Ovary (tissue), 7 donors: ENCODE measurements at regions not wholly inside any gene's neighbourhood (a gene's known extent, or its start where the extent isn't known, plus 50 kb on each side); places are given as distances from the start of the nearest gene placed in this dataset.
"Not testable (repeated sequence)": the region's sequence is repeated elsewhere in the genome, so short reads cannot be mapped to it uniquely, and the experiment has no call there.

Experiments
- DNase-seq, 5 donors: peaks; one replicate each; pipeline ENCODE4 v3.0.0-alpha.2; 2019 to 2020
- H3K27ac ChIP-seq, 2 donors: fragments of 200-600 bp; one replicate each; pipeline versions ENCODE4 v1.5.1 to v1.8.0; 2019 to 2022
- H3K27me3 ChIP-seq: fragments of 200-600 bp; one replicate; pipeline ENCODE4 v1.8.0; 2022
- H3K36me3 ChIP-seq: fragments of 200-600 bp; sonication (generic); one replicate; pipeline ENCODE4 v1.5.1; 2019
- H3K4me1 ChIP-seq: one replicate; pipeline ENCODE4 v1.8.1; 2013; ENCODE audit warnings: mild to moderate bottlenecking, moderate library complexity; ENCODE audit not compliant: insufficient read depth
- H3K4me3 ChIP-seq: fragments of 200-600 bp; sonication (generic); one replicate; pipeline ENCODE4 v1.5.1; 2017
- H3K9me3 ChIP-seq, 2 donors: fragments of 200-600 bp in 1 of 2; sonication (generic) in 1 of 2; one replicate each; pipeline versions ENCODE4 v1.5.1 to v1.8.1; 2013 to 2019; ENCODE audit warnings: mild to moderate bottlenecking in 1 of 2, moderate library complexity in 1 of 2
- CTCF ChIP-seq, 3 donors: fragments of 450-650 bp in 2 of 3; fragments of 200-600 bp in 1 of 3; IDR thresholded peaks; one replicate each; pipeline versions ENCODE4 v1.5.1 to v1.8.0; 2016 to 2022; ENCODE audit warnings: antibody characterized with exemption in 3 of 3, mild to moderate bottlenecking in 1 of 3
- EP300 ChIP-seq: sonication (generic); formaldehyde crosslinking; IDR thresholded peaks from one replicate; pipeline ENCODE4 v1.6.1; 2017; ENCODE audit warnings: antibody characterized with exemption
- POLR2A ChIP-seq: fragments of 450-650 bp; IDR thresholded peaks from one replicate; pipeline ENCODE4 v1.6.1; 2017; ENCODE audit warnings: antibody characterized with exemption, mild to moderate bottlenecking, moderate library complexity
- WGBS, 3 donors: extraction: QIAGEN DNeasy Blood & Tissue Kit in 1 of 3; methylation state at CpG; one replicate each; pipeline versions ENCODE4 v1.1.5 to v1.1.7; 2013 to 2017; 5-methylcytosine and 5-hydroxymethylcytosine counted together
- intact Hi-C, 4 donors: fragments of 100-400 bp; cut with DNase I; formaldehyde crosslinking; loops; one replicate each; pipeline versions ENCODE4 v1.11.0 to v1.15.1; 2022 to 2023
- donor health status: DM: no; HTN: no; CAD: no; lungs with moderate emphysema.
- donor health status: DM: no; HTN: no; CAD: no.
- donor health status: Bipolar disorder and iron deficiency.
- donor health status: DM: no; HTN: no; CAD: no.
- donor health status: DM: yes; HTN: yes; CAD: no.

- H3K4me3 ChIP-seq: no peak overlapping the region
- intact Hi-C loops: no loop called here
- DNase-seq: no peak
- TF ChIP-seq CTCF (IDR thresholded peaks at IDR 0.05): no peak
- TF ChIP-seq EP300: no peak
- no peak for TF ChIP-seq POLR2A
- H3K4me1 ChIP-seq: no peaks in the 10 kb centered on the region
- no peaks in the 10 kb centered on the region for H3K36me3 ChIP-seq
- WGBS, 3 donors: 4 to 14% (median 7%) methylated on average over 4 of the region's 4 CpGs
- H3K27ac ChIP-seq: no peak overlapping the region
- H3K27me3 ChIP-seq: no peaks in the 10 kb centered on the region
- H3K9me3 ChIP-seq: no peaks in the 10 kb centered on the region
Measured at GRCh38 chr12:97886511-97887176, 424.0 kb downstream of the RMST start.

DNA sequence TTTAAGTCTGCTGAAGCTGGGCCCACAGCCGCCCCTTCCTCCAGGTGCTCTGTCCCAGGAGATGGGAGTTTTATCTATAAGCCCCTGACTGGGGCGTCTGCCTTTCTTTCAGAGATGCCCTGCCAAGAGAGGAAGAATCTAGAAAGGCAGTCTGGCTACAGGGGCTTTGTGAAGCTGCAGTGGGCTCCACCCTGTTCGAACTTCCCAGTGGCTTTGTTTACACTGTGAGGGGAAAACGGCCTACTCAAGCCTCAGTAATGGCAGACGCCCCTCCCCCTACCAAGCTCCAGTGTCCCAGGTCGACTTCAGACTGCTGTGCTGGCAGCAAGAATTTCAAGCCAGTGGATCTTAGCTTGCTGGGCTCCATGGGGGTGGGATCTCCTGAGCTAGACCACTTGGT, 435.3 kb downstream of the RMST start:
- H3K9me3 ChIP-seq, H3K4me3 ChIP-seq, H3K4me1 ChIP-seq, H3K27ac ChIP-seq, H3K27me3 ChIP-seq, DNase-seq, H3K36me3 ChIP-seq, intact Hi-C loops: not testable (repeated sequence)
- WGBS, 3 donors: 46 to 62% (median 47%) methylated on average over 6 of the region's 6 CpGs

- Histone ChIP-seq H3K27ac (no peak overlapping the region), H3K4me1 (no peaks in the 10 kb centered on the region), H3K4me3 (no peak overlapping the region), H3K27me3 (no peaks in the 10 kb centered on the region), H3K9me3 (no peaks in the 10 kb centered on the region), H3K36me3 (no peaks in the 10 kb centered on the region)
- no peak for TF ChIP-seq POLR2A
- no peak for TF ChIP-seq CTCF (IDR thresholded peaks at IDR 0.05)
- TF ChIP-seq EP300: no peak
- intact Hi-C loops: no loop called here
- DNase-seq: no peak
Measured at GRCh38 chr12:97899529-97899928, 436.9 kb downstream of the RMST start.

- Histone ChIP-seq H3K4me1 (no peaks in the 10 kb centered on the region), H3K27ac (no peak overlapping the region), H3K27me3 (no peaks in the 10 kb centered on the region), H3K36me3 (no peaks in the 10 kb centered on the region), H3K4me3 (no peak overlapping the region), H3K9me3 (no peaks in the 10 kb centered on the region)
- DNase-seq: no peak
- intact Hi-C loops: no loop called here
- 15 to 22% (median 16%) methylated on average over 1 of the region's 1 CpG for WGBS, 3 donors
- TF ChIP-seq CTCF (IDR thresholded peaks at IDR 0.05): no peak
- no peak for TF ChIP-seq POLR2A
- TF ChIP-seq EP300: no peak
Measured at GRCh38 chr12:97899956-97900355, 437.4 kb downstream of the RMST start.

- Histone ChIP-seq H3K36me3 (no peaks in the 10 kb centered on the region), H3K4me1 (no peaks in the 10 kb centered on the region), H3K27ac (no peak overlapping the region), H3K27me3 (no peaks in the 10 kb centered on the region), H3K9me3 (no peaks in the 10 kb centered on the region), H3K4me3 (no peak overlapping the region)
- no peak for TF ChIP-seq EP300
- no peak for TF ChIP-seq POLR2A
- TF ChIP-seq CTCF (IDR thresholded peaks at IDR 0.05): no peak
- 74 to 82% (median 79%) methylated on average over 4 of the region's 4 CpGs for WGBS, 3 donors
- no peak for DNase-seq
- intact Hi-C loops: no loop called here
Measured at GRCh38 chr12:97903356-97903755, 440.8 kb downstream of the RMST start.
